Fibroblast of pulmonary artery (primary cell): ENCODE measurements at regions not wholly inside any gene's neighbourhood (a gene's known extent, or its start where the extent isn't known, plus 50 kb on each side); places are given as distances from the start of the nearest gene placed in this dataset.

Experiments used
- DNase-seq: peaks from one replicate; pipeline ENCODE4 v3.0.0-alpha.2; 2010; ENCODE audit warnings: low read depth
- H3K4me3 ChIP-seq: replicated peaks from 2 replicates; pipeline ENCODE4 v1.5.1; 2011; ENCODE audit warnings: low read depth, mild to moderate bottlenecking, control low read depth, low read length, moderate library complexity
- CTCF ChIP-seq: IDR thresholded peaks from 2 replicates; pipeline ENCODE4 v1.5.1; 2011; ENCODE audit warnings: mild to moderate bottlenecking, control low read depth, low read length, inconsistent platforms; ENCODE audit errors: missing control alignments

GRCh38 chr6:142605922-142606485 lies 304.2 kb downstream of the ADGRG6 start:
- TF ChIP-seq CTCF = no peak
- no peak overlapping the region for H3K4me3 ChIP-seq
- peak; percentile 47 for DNase-seq

DNA sequence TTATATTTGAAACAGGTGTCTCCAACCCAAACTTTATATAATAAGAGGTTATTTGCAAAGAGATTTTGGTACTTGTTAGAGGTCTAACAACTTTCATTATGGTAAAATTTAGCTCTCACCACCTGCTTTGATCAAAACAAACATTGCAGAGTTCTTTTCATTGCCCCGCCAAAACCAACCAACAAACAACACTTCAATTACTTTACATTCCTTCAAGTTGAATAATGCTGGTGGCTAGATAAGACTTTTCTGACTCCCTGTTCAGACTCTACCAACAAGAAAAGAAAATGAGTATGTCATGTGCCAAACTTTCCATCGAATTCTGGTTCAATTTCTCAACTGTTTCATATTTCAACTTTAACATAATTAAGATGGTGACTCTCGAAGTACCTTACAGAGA lies 311.1 kb downstream of the ADGRG6 start:
- TF ChIP-seq CTCF = no peak
- H3K4me3 ChIP-seq = no peak overlapping the region
- DNase-seq = no peak

DNA sequence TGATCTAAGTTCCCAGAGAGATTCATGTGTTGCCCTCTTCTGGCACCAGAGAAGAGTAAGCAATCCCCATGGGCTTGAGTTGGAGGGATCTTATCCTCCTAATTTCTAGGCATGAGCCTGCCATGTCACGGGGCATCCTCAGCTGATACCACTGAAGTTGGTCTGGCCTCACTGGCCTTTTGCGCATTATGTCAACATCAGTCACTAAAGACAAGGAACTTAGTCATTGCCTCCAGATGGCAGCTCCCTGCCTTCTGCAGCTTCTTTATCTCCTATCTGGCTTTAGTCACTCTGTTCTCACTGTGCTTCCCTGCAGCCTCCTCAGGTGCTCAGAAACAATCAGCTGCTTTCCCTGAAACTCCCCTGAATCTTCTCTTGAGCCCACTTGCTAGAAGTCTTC lies 312.2 kb downstream of the ADGRG6 start:
- no peak for DNase-seq
- no peak for TF ChIP-seq CTCF
- H3K4me3 ChIP-seq = no peak overlapping the region

GRCh38 chr6:142617158-142617557 lies 315.4 kb downstream of the ADGRG6 start:
- TF ChIP-seq CTCF = no peak
- DNase-seq = no peak
- H3K4me3 ChIP-seq = no peak overlapping the region

GRCh38 chr6:142621822-142622221 lies 320.0 kb downstream of the ADGRG6 start:
- no peak for DNase-seq
- no peak for TF ChIP-seq CTCF
- no peak overlapping the region for H3K4me3 ChIP-seq

DNA sequence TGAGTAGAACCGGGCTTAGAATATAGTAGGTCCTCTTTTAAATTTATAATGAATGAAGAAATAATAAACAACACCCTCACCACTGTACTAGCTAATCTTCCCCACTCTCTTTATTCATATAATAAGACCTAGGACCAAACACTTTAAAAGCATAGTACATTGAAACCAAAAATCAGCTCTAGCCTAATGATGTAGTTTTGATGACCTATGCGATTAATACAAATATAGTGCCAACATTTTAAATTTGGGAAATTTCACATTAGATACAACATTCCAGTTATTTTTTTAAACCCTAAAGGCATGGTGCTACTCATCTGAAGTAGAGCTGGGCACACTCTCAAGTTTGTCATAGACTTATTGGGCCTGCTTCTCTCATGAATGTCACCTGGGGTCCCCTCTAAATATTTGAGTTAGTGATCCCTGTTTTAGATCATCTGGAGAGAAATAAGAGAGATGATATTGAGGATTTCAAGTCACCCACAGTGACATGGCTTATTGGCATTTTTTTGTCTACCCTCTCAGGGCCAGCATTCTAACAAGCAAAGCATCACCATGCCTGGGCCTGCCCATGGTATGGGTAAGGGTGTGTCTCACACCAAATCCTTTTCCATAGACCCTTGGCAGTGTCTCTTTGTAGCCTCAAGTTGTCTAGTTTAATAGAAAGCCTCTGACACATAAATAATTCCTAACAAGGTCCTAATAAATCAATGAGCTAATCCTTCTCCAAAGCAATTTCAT lies 319.8 kb downstream of the HIVEP2 start:
- no peak for TF ChIP-seq CTCF
- DNase-seq = no peak
- no peak overlapping the region for H3K4me3 ChIP-seq

DNA sequence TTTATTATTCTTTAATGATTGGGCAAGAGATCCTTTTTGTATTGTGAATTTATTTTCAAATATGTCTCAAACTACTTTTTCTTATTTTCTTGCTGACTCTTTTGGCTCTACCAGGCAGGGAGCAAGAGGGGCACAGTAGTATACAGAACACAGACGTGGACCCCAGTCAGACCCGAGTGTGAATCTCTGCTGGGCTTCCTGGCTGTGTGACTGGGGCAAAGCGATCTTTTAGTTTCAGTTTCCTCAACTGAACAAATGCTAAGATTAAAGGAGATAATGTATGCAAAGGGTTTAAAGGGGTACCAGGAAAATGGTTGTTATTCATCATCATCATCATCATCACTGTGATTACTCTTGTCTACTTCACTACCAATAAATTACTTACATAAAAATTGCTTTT lies 317.5 kb downstream of the HIVEP2 start:
- TF ChIP-seq CTCF = no peak
- no peak overlapping the region for H3K4me3 ChIP-seq
- DNase-seq = no peak
